SK-N-SH (cell line): ENCODE measurements at regions not wholly inside any gene's neighbourhood (a gene's known extent, or its start where the extent isn't known, plus 50 kb on each side); places are given as distances from the start of the nearest gene placed in this dataset.

Experiments used
- EP300 ChIP-seq, 2 experiments: IDR thresholded peaks; 2 replicates each; pipeline versions ENCODE4 v1.4.0 to v1.6.1; 2012; ENCODE audit warnings: borderline replicate concordance in 1 of 2, low read depth in 1 of 2, low read length in 1 of 2
- POLR2AphosphoS5 ChIP-seq: IDR thresholded peaks from 2 replicates; pipeline ENCODE4 v1.6.1; 2012; ENCODE audit warnings: low read depth, low read length

DNA sequence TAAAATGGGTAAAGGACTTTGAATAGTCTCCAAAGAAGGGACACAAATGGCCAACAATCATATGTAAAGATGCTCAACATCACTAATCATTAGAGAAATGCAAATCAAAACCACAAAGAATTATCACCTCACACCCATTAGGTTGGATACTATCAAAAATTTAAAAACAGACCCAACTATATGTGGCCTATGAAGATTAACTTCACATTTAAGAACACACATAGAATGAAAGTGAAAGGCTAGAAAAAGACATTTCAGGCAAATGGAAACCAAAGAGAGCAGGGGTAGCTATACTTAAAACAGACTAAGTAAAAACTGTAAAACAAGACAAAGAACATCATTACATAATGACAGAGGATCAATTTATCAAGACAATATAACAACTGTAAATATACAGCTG lies 53.5 kb upstream of the ASPRV1 start:
- TF ChIP-seq POLR2AphosphoS5 (no peak), EP300 (IDR thresholded peaks at IDR 0.05; ENCODE audit: borderline replicate concordance in 1 of 2, low read depth in 1 of 2, low read length in 1 of 2) (no peak)
